ENCODE measurements at regions not wholly inside any gene's neighbourhood (a gene's known extent, or its start where the extent isn't known, plus 50 kb on each side); places are given as distances from the start of the nearest gene placed in this dataset.

DNA sequence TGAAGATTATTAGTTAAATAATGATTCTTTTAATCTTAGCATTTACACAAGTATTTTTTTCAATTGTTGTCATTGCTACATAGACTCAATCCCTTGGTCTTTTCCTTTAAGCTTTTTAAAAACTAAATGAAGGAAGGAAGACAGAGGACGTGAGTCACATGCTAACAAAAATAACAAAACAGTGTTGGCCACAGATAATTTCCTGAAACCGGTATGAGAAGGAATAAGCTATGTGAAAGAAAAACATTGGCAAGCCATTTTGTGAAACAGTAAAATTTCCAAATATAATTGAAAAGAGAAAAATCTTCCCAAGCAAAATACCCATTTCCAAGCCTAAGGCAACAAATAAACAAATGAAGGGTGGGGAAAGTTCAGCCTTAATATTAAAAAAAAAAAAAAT is 223.0 kb downstream of the AHR start:
- no peak for DNase-seq (ENCODE audit: low spot score)

DNA sequence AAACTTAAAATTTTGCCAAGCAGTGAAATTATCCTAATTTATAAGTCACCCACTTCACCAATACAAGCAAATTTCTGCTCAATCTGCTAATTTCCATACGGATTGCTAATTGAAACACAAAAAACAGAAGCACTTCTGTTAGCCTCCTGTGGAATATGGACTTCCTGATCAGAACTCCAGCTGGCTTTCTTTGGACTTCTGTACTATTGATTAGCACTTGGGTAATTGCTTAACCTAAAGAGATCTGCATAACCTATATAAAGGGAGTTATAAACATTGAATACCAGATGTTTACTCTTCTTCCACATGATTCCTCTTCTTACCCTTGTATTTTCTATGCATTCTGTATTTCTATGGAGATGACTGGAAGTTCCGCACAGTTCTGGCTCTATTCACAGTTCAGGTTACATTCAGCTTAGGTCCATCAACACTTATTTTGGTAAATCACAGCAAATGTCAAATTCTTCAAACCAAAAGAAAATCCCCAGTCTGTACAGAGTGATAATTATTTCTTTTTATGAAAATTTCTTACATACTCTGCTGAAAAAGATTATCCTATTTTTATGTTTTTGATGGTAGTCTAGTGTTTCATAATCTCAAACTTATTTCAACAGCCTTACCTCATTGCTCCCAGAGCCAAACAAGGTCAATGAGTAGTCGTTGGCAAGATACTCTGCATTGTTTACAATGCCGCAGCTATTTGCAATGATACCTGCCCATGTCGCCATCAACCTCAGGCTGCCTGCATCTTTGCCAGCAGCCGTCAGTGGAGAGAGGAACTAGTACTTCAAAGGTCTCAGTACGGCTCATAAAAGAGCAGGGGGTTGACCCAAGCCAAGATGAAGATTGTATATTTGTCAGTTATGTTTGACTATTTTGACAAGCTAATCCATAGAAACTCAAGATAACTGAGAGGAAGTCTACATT is 225.6 kb downstream of the AHR start:
- DNase-seq (ENCODE audit: low spot score), result no peak

DNA sequence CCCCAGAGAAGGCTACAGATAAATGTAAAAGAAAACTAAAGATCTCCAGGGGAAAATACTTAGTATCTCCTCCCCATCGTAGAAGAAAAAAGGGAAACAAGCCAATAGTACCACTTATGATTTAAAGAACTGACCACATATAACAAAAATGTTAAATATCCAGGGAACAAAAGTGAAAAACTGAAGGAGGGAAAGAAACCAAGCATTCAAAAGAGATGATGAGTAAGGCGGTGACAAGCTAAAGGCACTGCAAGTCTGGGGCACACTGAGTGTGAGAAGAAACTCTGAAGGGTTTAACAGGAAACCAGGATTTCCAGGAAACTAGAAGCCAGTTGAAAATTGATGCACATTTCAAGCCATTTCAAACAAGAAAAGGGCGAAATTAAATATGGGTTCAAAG is 226.3 kb downstream of the AHR start:
- DNase-seq (ENCODE audit: low spot score), result no peak

DNA sequence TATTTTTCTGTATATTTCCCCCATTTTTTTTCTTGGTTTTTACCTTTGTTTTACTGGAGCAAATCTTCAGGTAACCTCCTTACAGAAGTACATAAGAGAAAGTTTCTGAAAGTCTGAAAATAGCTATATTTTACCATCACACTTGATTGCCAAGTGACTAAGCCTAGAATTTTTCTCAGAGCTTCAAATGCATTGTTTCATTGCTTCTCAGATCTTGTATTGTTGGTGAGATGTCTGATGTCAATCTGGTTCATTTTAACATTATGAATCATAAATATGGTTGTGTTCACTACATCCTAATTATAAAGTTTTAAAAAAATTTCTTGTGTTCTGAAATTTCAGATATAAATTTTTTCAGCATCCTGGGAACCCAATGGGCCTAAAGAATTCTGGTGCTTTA is 228.2 kb downstream of the AHR start:
- DNase-seq (ENCODE audit: low spot score), result no peak

DNA sequence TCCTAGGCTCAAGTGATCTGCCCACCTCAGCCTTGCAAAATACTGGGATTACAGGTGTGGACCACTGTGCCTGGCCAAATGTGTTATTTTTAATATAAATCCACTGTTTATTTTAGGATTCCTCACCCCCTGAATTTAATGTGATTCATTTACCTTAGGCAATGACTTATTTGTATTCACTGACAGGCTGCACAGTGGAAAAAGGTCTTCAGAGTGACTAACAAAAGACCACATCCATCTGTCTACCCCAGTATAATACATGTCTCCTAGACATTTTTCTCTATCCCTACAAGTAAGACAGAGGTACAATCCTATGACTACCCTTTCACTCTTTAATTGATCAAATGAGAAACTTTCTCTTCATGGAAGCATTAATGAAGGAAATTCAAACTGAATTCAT is 230.2 kb downstream of the AHR start:
- DNase-seq (ENCODE audit: low spot score), result no peak

DNA sequence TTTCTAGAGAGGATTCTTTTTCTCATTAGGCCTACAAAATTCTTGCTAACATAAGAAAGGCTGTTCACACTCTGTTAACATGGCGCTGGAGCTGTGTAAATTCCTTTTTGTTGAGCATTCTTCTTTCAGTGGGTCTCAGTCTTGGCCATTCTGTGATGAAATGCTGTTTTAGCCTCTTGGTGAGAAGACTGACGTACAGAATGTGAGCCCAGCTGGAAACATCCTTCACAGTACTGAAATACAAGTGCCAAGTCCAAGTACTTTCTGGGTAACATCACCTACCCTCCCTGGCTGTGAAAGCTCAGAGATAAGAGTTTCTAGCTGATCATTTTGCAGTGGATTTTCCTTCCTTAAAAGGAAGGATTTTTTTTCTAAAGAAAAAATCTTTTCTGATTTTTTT is 231.8 kb downstream of the AHR start:
- DNase-seq (ENCODE audit: low spot score), result no peak

DNA sequence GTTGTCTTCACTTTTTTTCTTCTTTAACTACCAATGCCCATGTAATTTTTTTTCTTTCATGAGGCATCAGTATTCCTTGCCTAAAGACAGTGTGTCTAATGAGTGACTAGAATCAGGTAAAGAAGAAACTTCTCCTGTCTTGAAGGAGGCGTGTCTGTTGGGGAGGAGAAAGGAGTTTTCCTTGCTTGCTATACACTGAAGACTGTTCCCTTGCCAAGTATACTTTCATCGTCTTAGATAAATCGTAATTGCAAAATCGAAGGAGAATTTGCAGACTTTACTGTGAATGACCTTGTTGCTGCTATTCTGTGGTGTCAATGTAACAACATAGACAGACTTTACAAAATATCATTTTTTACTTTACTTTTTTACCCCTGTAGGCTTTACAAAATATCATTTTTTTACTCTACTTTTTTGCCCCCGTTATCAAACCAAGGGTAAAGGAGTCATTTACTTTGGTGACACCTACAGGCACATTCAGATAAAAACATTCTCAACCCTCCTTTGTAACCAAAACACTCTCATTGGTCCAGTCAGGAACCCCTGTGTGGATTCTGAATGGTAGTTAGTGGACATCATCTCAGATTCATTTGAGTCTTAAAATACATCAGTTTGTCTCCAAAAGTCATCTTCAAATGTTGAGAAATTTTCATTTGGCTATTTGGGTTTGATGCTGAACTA is 232.4 kb downstream of the AHR start:
- DNase-seq (ENCODE audit: low spot score), result no peak

DNA sequence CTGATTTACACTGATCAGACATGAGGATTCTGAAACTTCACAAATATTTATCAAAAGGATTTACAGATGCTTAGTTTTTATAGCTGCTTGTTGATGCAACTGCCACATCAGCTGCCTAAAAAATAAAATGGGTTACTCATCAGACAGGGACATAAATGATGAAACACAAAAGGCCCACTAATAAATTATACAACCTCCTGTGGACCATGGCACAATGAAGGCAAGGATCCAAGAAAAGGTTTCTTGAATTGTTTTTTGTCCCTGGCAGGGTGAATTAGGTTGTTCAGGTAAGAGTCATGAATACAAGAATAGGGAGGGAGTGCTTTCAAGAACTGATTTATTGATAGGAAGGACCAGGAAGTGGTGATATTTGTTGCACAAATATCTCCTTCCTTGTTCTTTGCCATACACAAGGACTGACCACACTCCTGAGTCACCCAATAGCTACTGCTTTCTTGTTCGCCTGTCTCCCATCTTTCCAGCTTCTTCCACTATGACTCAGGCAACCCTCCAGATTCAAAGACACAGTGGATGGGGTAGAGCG is 234.5 kb downstream of the AHR start:
- DNase-seq (ENCODE audit: low spot score), result no peak

DNA sequence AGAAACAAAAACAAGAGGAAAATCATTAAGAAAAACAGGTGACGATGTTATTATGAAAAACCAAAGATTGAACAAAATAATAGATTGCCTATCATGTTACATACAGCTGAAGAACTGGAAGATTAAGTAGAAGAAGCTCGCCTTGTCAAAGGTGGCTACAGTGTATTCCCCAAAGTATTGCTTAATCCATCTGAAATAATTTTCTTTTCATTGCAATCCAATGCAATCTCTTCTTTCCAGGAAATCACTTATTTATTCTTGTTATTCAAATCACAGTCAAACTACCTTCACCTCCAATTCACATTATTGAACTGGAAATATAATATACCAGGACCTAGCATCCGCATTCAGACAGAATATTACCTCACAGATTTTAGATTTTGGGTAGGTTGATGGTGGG is 235.9 kb downstream of the AHR start:
- DNase-seq (ENCODE audit: low spot score), result no peak

DNA sequence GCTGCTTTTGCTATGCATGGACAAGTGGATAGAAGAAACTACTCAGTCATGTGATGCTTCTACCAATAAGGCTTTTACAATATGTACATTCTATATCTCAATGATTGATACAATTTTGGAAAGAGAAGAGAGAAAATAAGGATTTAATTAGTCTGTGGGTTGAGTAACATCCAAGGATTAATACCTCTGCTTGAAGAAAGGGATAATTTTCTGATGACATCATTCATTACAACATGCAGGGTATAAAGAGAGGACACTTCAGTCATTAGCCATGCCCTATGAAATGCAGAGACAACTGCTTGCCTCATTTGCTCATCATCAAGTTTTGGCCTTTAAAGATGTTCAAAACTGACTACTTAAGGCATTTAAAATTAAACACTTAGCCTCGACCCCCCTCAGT is 237.3 kb downstream of the AHR start:
- DNase-seq (ENCODE audit: low spot score), result no peak

DNA sequence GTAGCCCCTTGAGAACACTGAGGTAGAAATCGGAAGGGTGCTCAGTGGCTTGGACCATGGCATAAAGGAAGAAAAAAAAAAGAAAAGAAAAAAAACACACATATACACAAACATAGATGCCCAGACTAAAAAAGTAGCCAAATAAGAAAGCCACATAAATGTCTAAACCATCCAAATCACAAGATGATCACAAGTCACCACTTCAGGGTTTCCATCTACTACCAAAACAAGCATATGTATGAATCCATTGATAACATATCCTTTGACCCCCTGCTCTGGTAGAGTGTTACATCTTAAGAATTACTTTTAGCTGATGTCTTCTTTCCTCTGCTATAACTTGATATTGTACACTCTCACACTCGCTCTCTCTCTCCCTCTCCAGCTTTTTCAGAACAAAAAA is 245.9 kb downstream of the AHR start:
- DNase-seq (ENCODE audit: low spot score), result no peak

DNA sequence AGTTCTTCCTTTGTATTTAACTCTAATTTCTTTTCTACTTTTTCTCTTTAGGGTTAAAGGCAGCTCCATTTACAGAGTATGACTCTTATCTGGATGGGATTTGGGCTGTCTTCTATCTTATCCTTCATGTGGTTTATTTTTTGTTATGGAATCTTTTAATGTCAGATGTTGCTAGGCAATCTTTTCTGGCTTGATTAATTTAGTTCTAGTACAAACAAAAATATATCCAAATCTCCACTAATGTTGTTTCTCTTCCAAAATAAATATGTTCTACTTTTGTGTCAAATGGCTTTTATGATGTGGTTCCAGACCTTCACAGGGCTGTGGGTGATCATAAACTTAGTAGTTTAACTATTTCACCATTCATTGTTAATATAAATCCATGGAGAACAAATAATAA is 246.9 kb downstream of the AHR start:
- no peak for DNase-seq (ENCODE audit: low spot score)

DNA sequence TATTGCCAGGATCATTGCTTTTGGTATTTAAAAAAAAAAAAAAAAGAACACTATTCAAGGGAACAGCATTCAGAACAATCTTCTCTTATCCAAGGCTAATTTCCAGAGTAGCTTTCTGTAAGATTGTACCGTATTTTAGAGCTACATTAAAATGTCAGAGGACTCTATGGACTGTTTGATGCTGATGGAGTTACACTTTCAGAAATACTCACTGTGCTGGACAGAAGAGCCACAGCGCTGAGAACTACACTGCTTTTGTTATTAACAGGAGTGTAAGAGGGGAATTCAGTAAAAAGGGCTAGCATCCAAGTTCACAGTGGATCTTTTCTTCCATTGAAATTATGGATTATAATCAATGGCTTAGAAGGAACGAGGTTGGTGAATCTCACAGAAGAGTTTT is 247.7 kb downstream of the AHR start:
- no peak for DNase-seq (ENCODE audit: low spot score)

DNA sequence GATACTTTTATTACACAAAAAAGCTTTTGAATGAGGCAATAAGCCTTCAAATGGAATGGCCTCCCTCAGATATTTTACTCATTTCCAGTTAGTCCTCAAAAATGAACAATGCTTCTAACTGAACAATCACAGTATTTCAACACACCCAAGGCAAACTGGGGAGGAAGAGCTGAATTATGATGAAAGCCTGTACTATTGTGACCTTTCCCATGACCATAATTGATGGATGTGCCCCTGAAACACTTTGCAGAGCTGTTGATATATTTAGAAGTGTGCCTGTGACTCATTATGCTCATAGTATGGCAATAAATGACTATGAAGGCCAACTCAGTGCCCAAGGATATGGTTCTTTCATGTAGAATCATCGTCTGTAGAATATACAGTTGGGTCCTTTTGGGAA is 248.1 kb downstream of the AHR start:
- DNase-seq (ENCODE audit: low spot score), result no peak

DNA sequence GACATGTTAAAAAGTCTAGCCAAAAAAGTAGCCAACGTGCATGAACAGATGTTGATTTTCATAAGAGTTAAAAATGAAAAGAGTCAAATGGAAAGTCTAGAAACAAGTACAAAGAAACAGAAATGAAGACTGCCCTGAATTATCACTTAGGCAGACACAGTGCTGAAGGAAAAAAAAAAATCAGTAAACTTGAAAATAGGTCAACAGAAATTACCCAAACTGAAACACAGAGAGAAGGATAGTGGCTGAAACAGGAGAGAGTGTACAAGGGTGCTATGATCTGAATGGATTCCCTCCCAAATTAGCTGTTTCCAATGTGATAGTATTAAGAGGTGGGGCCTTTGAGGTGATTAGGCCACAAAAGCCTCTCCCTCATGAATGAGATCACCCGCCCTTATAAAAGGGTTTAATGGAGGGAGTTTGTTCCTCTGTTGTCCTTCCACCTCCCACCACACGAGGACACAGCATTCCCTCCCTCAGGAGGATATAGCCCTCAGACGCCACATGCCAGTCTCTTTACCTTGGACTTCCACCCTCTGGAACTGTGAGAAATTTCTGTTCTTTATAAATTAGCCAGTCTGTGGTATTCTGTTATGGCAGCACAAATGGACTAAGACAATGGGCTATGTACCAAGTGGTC is 249.7 kb downstream of the AHR start:
- no peak for DNase-seq (ENCODE audit: low spot score)

DNA sequence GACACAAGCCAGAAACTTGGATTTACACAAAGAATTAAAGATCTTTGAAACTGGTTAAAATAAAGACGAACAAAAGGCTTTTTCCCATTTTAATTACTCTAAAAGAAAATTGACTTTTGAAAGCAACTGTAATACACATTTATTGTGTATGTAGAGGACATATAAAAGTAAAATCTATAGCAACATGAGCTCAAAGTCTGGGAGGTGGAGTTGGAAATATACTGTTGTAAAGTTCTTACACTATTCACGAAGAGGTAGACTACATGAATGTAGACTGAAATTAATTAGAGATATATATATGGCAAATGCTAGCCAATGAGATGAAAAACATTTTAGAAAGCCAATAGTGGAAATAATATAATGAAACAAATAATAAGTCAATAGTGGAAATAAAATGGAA is 251.0 kb downstream of the AHR start:
- DNase-seq (ENCODE audit: low spot score), result no peak

DNA sequence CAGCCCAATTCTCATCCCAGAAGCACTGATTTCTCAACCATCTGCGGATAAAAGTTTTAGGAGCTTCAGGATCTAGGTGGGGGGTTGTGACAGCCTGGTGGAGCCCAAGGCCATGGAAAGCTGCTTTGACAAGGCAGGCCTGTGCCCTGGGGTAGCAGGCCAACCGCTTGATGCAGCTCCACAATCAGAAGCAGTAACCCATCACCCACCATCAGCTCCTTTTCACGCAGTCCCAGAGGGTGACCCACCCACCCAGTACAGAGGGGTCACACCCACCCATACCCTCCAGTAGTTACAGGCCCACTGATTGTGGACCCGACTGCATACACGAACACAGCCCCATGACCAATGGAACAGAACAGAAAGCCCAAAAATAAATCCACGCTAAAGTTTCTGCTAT is 253.9 kb downstream of the AHR start:
- no peak for DNase-seq (ENCODE audit: low spot score)

DNA sequence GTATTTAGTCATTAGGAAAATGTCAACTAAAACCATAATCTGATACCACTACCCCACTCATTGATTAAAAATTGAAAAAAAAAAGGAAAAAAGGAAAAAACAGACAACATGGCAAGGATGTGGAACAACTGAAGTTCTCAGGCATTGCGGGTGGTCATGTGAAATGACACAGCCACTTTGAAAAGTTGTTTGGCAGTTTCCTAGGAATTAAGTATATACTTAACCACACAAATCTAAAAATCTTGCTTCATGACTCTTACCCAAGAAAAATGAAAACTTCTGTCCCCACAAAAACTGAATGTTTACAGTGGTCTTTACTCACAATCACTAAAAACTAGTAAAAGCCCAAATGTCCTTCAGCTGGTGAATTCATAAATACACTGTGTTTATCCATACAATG is 254.5 kb downstream of the AHR start:
- DNase-seq (ENCODE audit: low spot score), result no peak

DNA sequence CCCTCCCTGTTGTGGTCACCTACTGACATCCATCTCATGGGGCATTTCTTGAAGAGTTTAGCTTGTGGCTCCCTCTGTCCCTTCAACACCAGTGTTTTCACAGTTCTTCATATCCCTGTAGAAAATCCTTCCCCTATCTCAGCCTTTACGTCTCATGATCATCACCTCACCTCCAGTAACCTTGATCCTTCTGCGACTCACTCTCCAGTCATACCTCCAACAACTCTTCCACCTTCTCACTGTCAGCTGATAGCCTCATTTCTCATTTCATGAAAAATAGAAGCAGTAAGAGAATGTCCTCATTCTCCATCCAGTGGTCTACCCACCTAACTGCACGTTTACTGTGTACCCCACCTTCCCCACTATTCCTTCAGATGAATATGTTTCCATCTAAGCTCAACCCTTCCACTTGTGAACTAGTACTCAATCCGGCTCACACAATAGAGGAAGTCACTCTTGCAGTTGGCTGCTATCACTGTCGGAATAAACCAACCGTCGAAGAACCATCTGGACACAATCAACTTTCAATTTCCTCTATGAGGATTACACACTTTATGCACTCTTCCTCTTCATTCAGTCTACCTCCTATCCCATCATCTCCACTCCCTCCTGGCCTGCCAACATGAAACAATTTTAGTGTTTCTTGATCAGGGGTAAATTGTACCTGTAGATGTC is 256.0 kb downstream of the AHR start:
- DNase-seq (ENCODE audit: low spot score), result no peak

DNA sequence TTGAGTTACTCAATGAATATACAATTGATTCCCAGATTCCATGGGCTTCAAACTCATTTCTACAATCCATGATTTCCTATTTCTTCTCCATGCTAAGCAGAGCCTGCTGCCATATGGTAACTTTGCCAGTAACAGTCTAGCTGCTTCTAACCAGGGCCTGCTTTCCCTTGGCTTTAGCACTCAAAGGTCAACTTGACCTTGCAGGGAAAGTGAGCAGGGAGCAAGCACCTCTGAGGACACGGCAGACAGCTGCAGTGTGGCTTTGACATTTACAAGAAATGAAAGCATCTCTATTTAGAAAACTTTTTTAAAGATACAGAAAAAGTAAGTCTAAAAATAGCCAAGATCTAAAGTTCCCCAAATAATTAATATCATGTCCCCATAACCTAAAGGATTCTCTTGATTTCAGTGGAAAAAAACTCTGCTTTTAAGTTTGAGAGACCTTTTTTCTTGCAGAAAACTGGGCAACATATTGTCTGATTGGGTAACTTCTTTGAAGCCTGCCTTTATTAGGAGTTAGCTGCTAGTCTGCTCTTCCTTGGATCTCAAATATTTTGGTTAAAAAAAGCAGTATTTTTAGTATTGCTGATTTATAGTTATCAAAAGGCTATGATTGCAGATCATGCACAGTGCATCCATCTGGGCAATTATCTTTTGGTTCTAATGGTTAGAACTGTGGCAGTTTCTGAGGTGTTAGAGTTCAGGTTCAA is 257.9 kb downstream of the AHR start:
- no peak for DNase-seq (ENCODE audit: low spot score)

DNA sequence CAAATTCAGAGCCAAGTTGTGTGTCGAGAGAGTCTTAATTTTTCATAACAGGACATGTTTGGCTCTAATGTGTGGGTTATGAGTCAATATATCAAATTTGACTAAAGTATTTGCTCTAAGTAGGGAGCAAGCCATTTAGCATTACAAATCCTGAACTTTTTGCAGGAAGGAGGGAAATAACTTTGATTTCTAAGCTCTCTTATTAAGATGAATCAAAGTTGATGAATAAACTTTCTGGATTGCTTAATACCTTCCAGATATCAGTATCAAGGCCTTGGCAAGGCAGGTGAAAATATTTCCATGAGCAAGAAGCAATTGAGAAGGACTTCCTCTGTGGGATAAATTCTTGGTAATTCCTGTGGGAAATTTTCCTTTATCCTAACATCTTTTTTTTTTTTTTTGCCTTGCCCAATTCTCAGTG is 258.8 kb downstream of the AHR start:
- DNase-seq (ENCODE audit: low spot score), result no peak

DNA sequence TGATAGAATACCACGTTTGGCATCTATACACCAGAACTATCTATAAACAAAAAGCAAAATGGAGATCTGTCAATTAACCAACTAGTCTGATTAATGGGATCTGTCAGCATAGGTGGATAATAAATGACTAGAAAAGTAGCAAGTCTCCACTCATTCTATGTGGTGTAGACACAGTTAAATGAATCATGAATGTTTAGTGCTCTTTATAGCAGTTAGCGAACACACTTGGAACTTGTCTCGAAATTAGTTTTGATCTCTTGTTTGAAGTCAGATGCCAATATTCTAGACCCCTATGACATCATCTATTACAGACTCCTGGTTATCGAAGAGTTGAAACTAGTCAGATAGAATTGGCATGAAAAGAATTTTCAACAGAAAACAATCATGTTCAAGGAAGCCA is 259.7 kb downstream of the AHR start:
- no peak for DNase-seq (ENCODE audit: low spot score)

Measured in CD4-positive, alpha-beta T cell treated with Interleukin-6 at 100 ng/mL for 8 hours (primary cell).